PC-3 (cell line): ENCODE measurements at regions not wholly inside any gene's neighbourhood (a gene's known extent, or its start where the extent isn't known, plus 50 kb on each side); places are given as distances from the start of the nearest gene placed in this dataset.
A peak's percentile ranks its signal among the peaks of the same experiment; 100 is the strongest.
"Not testable (repeated sequence)": the region's sequence is repeated elsewhere in the genome, so short reads cannot be mapped to it uniquely, and the experiment has no call there.

Experiments
- ATAC-seq: fragments of 200-7000 bp; cut with Tn5 transposase; 2 replicates; pipeline ENCODE4 v1.9.1; 2020; ENCODE audit warnings: mild to moderate bottlenecking, moderate library complexity
- BruUV-seq: library from RNA; stranded (reverse); fragments of 400-500 nt; replicated peaks from 2 replicates; lab custom pipeline; 2021; lab: Mats Ljungman, UMichigan
- CTCF ChIA-PET: fragments of 300-600 bp; sonication (Branson Sonifier 250); formaldehyde crosslinking; loops from one replicate; lab custom pipeline; 2022; ENCODE audit warnings: antibody characterized with exemption; lab: Charles Lee
- POLR2A ChIA-PET: fragments of 300-600 bp; sonication (Branson Sonifier 250); formaldehyde crosslinking; loops from one replicate; lab custom pipeline; 2022; ENCODE audit warnings: antibody characterized with exemption; ENCODE audit not compliant: unreplicated experiment; lab: Charles Lee
- DNase-seq: peaks from one replicate; pipeline ENCODE4 v3.0.0-alpha.2; 2015
- H2AFZ ChIP-seq: fragments of 300-600 bp; sonication (generic); 2 replicates; pipeline ENCODE4 v1.6.0; 2016; ENCODE audit warnings: antibody characterized with exemption, low read length
- H3F3A ChIP-seq: fragments of 300-600 bp; sonication (generic); one replicate; pipeline ENCODE4 v1.6.0; 2017; ENCODE audit warnings: antibody characterized with exemption, low read length, control low read depth, mild to moderate bottlenecking; ENCODE audit not compliant: unreplicated experiment
- H3K27ac ChIP-seq: fragments of 300-600 bp; sonication (generic); 2 replicates; pipeline ENCODE4 v1.5.1; 2016; ENCODE audit warnings: mild to moderate bottlenecking, low read length
- H3K27me3 ChIP-seq: fragments of 300-600 bp; sonication (generic); 2 replicates; pipeline ENCODE4 v1.6.1; 2016; ENCODE audit warnings: low read length, mixed read lengths
- H3K36me3 ChIP-seq: fragments of 300-600 bp; sonication (generic); 2 replicates; pipeline ENCODE4 v1.6.1; 2016; ENCODE audit warnings: low read depth, mixed run types, low read length, mixed read lengths
- H3K4me1 ChIP-seq: fragments of 300-600 bp; sonication (generic); 2 replicates; pipeline ENCODE4 v1.5.1; 2016; ENCODE audit warnings: low read length; ENCODE audit not compliant: insufficient read depth
- H3K4me2 ChIP-seq: fragments of 300-600 bp; sonication (generic); 2 replicates; pipeline ENCODE4 v1.6.0; 2016; ENCODE audit warnings: low read length
- H3K4me3 ChIP-seq: fragments of 300-600 bp; sonication (generic); 2 replicates; pipeline ENCODE4 v1.5.1; 2016; ENCODE audit warnings: mild to moderate bottlenecking, low read length, mixed read lengths
- H3K79me2 ChIP-seq: fragments of 300-600 bp; sonication (generic); 2 replicates; pipeline ENCODE4 v1.6.1; 2017; ENCODE audit warnings: low read length, mixed read lengths
- H3K9ac ChIP-seq: fragments of 300-600 bp; sonication (generic); 2 replicates; pipeline ENCODE4 v1.6.0; 2016; ENCODE audit warnings: mild to moderate bottlenecking, low read length
- H3K9me2 ChIP-seq: fragments of 300-600 bp; sonication (generic); replicated peaks from 2 replicates; pipeline ENCODE4 v1.6.1; 2016; ENCODE audit warnings: mixed run types, low read length, mixed read lengths
- H3K9me3 ChIP-seq: fragments of 300-600 bp; sonication (generic); 2 replicates; pipeline ENCODE4 v1.6.1; 2016; ENCODE audit warnings: low read length, mixed read lengths
- H4K20me1 ChIP-seq: fragments of 300-600 bp; sonication (generic); 2 replicates; pipeline ENCODE4 v1.6.1; 2016; ENCODE audit warnings: low read length, mixed read lengths
- EZH2 ChIP-seq: fragments of 300-600 bp; sonication (generic); IDR thresholded peaks from one replicate; pipeline ENCODE4 v1.6.1; 2017; ENCODE audit warnings: antibody characterized with exemption, mild to moderate bottlenecking, low read length; ENCODE audit not compliant: unreplicated experiment
- EZH2phosphoT487 ChIP-seq: fragments of 300-600 bp; sonication (generic); IDR thresholded peaks from 2 replicates; pipeline ENCODE4 v1.6.1; 2018; ENCODE audit warnings: mild to moderate bottlenecking, antibody characterized with exemption, low read length, borderline replicate concordance
- intact Hi-C: fragments of 100-400 bp; cut with micrococcal nuclease; formaldehyde crosslinking; loops from 2 replicates; pipeline ENCODE4 v1.9.0; 2023
- TF ChIP-seq, protein P1 (sequence below): fragments of 300-600 bp; sonication (generic); conservative IDR thresholded peaks from 2 replicates; pipeline ENCODE4 v1.5.1; 2017; ENCODE audit warnings: antibody characterized with exemption, low read depth, mild to moderate bottlenecking, low read length

DNA sequence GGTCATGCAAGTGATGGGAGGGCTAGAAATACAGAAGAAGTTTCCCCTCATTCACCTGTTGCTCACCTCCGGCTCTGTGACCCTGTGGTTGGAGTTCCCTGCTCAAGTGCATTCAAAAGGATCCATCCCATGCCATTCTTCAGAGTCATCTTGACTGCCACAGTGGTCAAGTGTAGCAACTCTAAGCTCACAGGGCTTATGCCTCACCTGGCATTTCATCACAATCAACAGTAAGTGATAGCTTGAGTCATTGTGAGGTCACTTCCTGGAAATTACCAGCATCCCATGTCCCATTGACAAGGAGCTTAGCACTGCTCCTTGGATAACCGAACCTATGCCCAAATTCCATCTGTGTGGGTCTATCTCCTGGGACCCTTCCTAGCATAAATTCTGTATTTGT, 55.6 kb downstream of the OR4C45 start:
- CTCF ChIA-PET: no interaction called here
- intact Hi-C loops: no loop called here
- no peaks in the 10 kb centered on the region for H3K79me2 ChIP-seq
- ATAC-seq (no peak), DNase-seq (peak; percentile 27)
- no peaks in the 10 kb centered on the region for H3K4me1 ChIP-seq
- no peak overlapping the region for H2AFZ ChIP-seq
- no peak overlapping the region for H3K9ac ChIP-seq
- no peaks in the 10 kb centered on the region for H3K36me3 ChIP-seq
- H3K4me3 ChIP-seq: no peak overlapping the region
- H3F3A ChIP-seq: no peaks in the 10 kb centered on the region
- no peak overlapping the region for H3K27ac ChIP-seq
- no peaks in the 10 kb centered on the region for H3K27me3 ChIP-seq
- no peak for TF ChIP-seq EZH2
- TF ChIP-seq, protein P1, sequence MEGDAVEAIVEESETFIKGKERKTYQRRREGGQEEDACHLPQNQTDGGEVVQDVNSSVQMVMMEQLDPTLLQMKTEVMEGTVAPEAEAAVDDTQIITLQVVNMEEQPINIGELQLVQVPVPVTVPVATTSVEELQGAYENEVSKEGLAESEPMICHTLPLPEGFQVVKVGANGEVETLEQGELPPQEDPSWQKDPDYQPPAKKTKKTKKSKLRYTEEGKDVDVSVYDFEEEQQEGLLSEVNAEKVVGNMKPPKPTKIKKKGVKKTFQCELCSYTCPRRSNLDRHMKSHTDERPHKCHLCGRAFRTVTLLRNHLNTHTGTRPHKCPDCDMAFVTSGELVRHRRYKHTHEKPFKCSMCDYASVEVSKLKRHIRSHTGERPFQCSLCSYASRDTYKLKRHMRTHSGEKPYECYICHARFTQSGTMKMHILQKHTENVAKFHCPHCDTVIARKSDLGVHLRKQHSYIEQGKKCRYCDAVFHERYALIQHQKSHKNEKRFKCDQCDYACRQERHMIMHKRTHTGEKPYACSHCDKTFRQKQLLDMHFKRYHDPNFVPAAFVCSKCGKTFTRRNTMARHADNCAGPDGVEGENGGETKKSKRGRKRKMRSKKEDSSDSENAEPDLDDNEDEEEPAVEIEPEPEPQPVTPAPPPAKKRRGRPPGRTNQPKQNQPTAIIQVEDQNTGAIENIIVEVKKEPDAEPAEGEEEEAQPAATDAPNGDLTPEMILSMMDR: no peak
- TF ChIP-seq EZH2phosphoT487: no peak
- no peaks in the 10 kb centered on the region for H3K9me3 ChIP-seq
- H3K4me2 ChIP-seq: no peak overlapping the region
- no peaks in the 10 kb centered on the region for H3K9me2 ChIP-seq
- no peaks in the 10 kb centered on the region for H4K20me1 ChIP-seq
- POLR2A ChIA-PET: no interaction called here
- BruUV-seq: no TSS peak

- no peaks in the 10 kb centered on the region for H3K36me3 ChIP-seq
- ATAC-seq (no peak), DNase-seq (peak; percentile 16)
- H3K4me2 ChIP-seq: no peak overlapping the region
- no peak overlapping the region for H3K27ac ChIP-seq
- H3K4me3 ChIP-seq: no peak overlapping the region
- no peaks in the 10 kb centered on the region for H3K27me3 ChIP-seq
- H3K4me1 ChIP-seq: no peaks in the 10 kb centered on the region
- ChIA-PET CTCF (no interaction called here), POLR2A (no interaction called here)
- TF ChIP-seq, protein P1: no peak
- TF ChIP-seq EZH2phosphoT487: no peak
- TF ChIP-seq EZH2: no peak
- BruUV-seq: no TSS peak
- intact Hi-C loops: no loop called here
- no peak overlapping the region for H3K9ac ChIP-seq
- no peaks in the 10 kb centered on the region for H3F3A ChIP-seq
- no peaks in the 10 kb centered on the region for H3K9me2 ChIP-seq
- H4K20me1 ChIP-seq: no peaks in the 10 kb centered on the region
- H3K79me2 ChIP-seq: no peaks in the 10 kb centered on the region
- H3K9me3 ChIP-seq: no peaks in the 10 kb centered on the region
- no peak overlapping the region for H2AFZ ChIP-seq
Measured at GRCh38 chr11:50098186-50098725, 65.6 kb downstream of the OR4C45 start.

- Histone ChIP-seq H3F3A (no peaks in the 10 kb centered on the region), H3K4me1 (no peaks in the 10 kb centered on the region), H3K27me3 (no peaks in the 10 kb centered on the region), H3K36me3 (no peaks in the 10 kb centered on the region), H3K9ac (no peak overlapping the region), H3K9me3 (no peaks in the 10 kb centered on the region), H3K27ac (no peak overlapping the region), H3K9me2 (no peaks in the 10 kb centered on the region), H3K4me2 (no peak overlapping the region), H3K79me2 (no peaks in the 10 kb centered on the region), H4K20me1 (no peaks in the 10 kb centered on the region), H3K4me3 (no peak overlapping the region), H2AFZ (no peak overlapping the region)
- ATAC-seq (no peak), DNase-seq (no peak)
- ChIA-PET CTCF (no interaction called here), POLR2A (no interaction called here)
- intact Hi-C loops: no loop called here
- BruUV-seq: no TSS peak
- TF ChIP-seq, protein P1: no peak
- TF ChIP-seq EZH2phosphoT487 (no peak), EZH2 (no peak)
Measured at GRCh38 chr11:50102916-50103315, 70.2 kb downstream of the OR4C45 start.

DNA sequence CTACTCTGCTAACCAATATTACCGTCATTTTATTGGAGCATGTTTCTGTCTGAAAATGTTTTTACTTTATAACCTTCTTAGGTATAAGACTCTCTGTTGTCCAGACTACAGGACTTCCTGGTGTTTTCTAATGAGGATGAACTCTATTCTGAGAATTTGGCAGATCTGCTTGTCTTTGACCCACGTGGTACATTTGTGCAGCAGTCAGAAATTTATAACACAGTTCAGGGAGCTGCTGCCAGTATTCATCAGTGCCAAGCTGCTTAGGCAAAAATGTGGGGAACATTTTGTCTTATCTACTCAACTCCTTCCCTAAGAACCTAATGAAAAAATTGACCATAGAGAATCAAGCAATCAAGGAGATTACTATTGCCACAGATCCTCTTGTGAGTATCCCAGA, 108.0 kb downstream of the OR4C45 start:
- H3F3A ChIP-seq, DNase-seq, H4K20me1 ChIP-seq, H3K9me3 ChIP-seq, H3K27me3 ChIP-seq, H3K79me2 ChIP-seq, H3K36me3 ChIP-seq, H3K27ac ChIP-seq, H3K9ac ChIP-seq, H2AFZ ChIP-seq, intact Hi-C loops, H3K4me3 ChIP-seq, H3K9me2 ChIP-seq, BruUV-seq, ATAC-seq, H3K4me1 ChIP-seq, CTCF ChIA-PET, POLR2A ChIA-PET, H3K4me2 ChIP-seq: not testable (repeated sequence)
